HG02759 (cell line): ENCODE measurements at regions not wholly inside any gene's neighbourhood (a gene's known extent, or its start where the extent isn't known, plus 50 kb on each side); places are given as distances from the start of the nearest gene placed in this dataset.
"Not testable (repeated sequence)": the region's sequence is repeated elsewhere in the genome, so short reads cannot be mapped to it uniquely, and the experiment has no call there.

Experiments
- ATAC-seq: cut with Tn5 transposase; IDR thresholded peaks from one replicate; pipeline ENCODE4 v1.9.1; 2021; ENCODE audit warnings: mild to moderate bottlenecking, moderate library complexity; ENCODE audit not compliant: unreplicated experiment

- no peak for ATAC-seq
Measured at GRCh38 chr7:130845581-130846085, 111.6 kb upstream of the KLF14 start.

DNA sequence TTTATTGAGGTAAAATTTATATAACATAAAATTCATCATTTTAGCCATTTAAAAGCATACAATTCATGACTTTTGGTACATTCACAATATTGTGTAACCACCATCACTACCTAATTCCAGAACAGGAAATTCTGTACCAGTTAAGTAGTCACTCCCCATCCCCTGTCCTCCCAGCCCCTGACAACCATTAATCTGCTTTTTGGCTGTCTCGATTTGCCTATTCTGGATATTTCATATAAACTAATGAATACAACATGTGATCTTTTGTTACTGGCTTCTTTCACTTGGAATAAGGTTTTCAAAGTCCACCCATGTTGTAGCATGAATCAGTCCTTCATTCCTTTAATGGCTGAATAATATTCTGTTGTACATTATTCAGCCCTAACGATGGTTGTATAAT is 115.6 kb upstream of the KLF14 start:
- ATAC-seq, result no peak

- no peak for ATAC-seq
Measured at GRCh38 chr7:130850956-130851355, 116.9 kb upstream of the KLF14 start.

- no peak for ATAC-seq
Measured at GRCh38 chr7:130852867-130853266, 118.9 kb upstream of the KLF14 start.

DNA sequence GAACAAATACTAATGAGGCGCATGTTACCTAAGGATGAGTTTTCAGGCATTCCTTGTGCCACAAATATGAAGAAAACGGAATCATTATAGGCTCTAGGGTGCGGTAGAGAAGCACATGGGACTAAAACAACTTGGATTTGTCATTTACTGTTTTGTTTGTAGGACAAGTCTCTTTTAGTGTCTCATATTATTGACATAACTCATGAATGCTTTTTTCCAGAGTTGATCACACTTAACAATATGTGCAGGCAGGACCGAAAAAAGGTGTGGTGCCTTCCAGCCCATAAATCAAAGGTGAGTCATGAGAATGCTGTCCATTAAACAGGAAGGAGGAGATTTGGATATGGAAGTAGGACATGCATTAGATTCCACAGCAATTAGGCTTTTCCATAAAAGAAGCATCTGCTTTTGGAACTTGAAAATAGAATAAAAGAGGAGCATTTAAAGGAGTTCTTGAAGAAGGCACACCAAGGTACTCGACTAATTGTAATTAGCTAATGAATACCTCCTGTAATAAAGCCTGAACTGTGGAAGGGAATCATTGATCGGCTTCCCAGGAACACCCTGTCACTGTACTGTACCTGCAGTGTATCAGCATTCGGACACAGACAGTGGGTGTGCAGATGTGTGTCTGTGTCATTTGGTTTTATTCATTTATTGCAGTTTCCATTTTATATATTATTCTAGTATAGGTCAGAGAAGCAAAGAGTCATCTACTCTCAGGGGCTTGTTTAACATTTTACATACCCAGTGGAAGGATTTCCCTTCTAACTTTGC is 119.7 kb upstream of the KLF14 start:
- ATAC-seq, result no peak

DNA sequence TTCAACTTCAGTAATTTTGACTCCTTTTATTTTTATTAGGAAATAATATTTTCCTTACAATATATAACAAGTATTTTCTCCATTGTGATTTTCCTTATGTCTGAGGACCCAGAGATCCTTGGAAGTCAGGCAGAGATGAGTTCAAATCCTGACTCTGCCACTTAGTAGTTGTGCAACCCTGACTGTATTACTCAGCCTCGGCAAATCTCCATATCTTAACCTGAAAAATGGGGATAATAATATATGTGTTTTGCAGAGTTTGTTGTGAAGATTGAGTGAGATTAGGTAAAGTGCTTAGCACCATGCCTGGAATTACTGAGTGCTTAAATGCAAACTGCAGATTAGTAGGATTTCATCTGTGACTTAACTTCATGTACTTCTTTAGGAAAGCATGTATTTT is 120.5 kb upstream of the KLF14 start:
- no peak for ATAC-seq

- no peak for ATAC-seq
Measured at GRCh38 chr7:130856866-130857265, 122.9 kb upstream of the KLF14 start.

DNA sequence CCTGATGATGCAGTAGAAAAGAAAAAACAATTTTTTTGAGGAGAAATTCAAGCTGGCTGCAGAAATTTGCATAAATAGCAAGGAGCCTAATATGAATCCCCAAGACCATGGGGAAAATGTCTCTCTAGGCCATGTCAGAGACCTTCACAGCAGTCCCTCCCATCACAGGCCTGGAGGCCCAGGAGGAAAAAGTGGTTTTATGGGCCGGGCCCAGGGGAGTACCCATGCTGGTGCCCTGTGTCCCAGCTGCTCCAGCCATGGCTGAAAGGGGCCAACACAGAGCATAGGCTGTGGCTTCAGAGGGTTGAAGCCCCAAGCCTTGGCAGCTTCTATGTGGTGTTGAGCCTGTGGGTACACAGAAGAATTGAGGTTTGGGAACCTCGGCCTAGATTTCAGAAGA is 126.8 kb upstream of the KLF14 start:
- ATAC-seq, result not testable (repeated sequence)

- ATAC-seq, result no peak
Measured at GRCh38 chr7:130865408-130866236, 131.6 kb upstream of the KLF14 start.

DNA sequence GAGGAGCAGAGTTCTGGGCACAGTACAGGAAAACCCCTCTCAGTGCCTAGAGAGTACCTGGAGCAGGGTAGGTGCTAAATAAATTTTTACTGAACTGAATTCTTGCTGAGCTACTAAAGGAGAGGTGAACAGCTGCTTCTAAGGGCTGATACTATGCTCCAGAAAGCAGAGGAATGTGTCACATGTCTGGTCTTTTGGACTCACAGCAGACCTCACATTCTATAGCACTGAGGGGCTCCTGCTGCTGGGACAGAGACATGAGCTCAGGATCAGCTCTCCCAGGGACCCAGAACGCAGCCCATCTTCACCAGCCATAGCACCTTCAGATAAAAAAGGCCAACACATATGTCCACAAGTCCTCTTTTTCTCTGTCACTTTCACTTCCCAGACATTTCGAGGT is 133.0 kb upstream of the KLF14 start:
- ATAC-seq, result no peak

DNA sequence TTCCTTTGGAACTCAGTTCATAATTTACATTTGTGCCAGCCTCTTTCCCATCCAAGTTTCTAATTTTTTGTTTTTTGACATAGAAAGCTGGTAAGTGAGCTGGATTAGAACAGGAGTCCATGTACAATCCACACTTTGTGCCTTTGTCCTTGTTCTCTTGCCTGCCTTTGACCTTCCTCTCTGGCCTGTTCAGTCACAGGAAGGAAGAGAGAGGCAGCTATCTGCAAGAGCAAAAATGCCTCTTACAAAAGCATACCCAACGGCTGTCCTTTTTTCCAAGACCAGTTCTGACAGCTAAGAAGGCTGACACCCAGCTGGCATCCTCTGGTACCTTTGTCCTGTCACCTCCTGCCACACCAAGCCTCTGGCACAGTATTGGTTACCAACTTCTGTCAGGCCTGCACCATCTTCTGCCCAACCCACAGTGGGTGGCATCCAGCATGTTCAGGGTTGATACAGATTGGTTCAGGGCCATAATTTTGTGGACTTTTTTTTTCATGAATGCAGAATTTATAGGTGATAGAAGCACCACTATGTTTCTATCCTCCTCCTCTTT is 133.7 kb upstream of the KLF14 start:
- no peak for ATAC-seq

GRCh38 chr7:130868139-130868538 is 134.1 kb upstream of the KLF14 start:
- no peak for ATAC-seq

DNA sequence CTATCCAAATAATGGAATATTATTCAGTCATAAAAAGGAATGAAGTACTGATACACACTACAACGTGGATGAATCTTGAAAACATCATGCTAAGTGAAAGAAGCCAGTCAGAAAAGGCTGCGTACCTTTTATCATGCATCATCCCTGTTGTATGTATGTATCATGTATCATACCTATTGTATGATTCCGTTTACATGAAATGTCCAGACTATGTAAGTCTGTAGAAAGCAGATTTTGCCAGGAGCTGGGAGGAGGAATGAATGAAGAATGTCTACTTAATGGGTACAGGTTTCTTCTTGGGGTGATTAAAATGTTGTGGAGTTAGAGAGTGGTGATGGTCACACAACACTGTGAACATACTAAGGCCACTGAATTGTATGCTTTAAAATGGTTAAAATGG is 135.9 kb upstream of the KLF14 start:
- ATAC-seq, result no peak

DNA sequence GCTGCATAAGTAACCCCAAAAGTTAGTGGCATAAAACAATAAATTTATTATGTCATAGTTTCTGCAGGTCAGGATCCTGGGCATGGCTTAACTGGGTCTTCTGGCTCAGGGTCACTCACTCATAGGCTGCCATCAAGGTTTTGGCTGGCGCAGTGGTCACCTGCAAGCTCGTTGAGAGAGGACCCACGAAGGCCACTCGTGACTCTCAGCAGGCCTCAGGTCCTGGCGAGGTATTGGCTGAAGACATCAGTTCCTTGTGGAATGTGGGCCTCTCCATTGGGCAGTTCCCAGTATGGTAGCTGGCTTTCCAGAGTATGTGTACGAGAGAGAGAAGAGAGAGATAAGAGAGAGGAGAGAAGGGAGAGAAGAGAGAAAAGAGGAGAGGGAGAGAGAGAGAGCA is 138.3 kb upstream of the KLF14 start:
- no peak for ATAC-seq

DNA sequence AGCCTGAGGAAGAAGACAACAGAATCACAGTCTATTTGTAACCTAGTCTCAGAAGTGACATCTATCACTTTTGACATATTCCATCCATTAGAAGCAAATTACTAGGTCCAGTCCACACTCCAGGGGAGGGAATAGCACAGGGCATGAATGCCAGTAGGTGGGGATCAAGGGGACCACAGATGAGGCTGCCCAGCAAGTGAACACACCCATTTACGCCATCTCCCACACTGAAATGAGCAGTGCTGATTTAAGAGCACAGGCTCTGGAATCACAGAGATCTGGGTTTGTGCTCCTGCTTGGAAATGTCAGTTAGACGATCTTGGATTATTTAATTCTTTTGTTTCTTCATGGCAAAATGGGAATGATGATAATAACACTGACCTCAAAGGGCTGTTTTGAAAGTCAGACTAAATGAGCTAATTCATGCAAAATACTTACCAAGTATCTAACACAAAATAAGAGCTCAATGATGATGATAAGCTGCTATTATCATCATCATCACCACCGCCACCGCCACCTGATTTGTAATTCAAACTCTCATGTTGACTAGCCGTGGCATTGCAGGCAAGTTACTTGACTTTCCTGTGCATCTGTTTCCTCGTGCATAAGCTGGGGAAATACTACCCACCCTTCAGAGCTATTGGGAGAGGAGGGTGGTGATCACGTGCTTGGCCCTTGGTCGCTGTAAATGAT is 138.9 kb upstream of the KLF14 start:
- no peak for ATAC-seq

- ATAC-seq, result no peak
Measured at GRCh38 chr7:130874071-130874915, 140.3 kb upstream of the KLF14 start.

GRCh38 chr7:130875265-130875741 is 141.3 kb upstream of the KLF14 start:
- ATAC-seq, result peak; percentile 57

GRCh38 chr7:130875901-130876300 is 141.9 kb upstream of the KLF14 start:
- ATAC-seq, result no peak

- no peak for ATAC-seq
Measured at GRCh38 chr7:130877236-130877990, 143.4 kb upstream of the KLF14 start.

DNA sequence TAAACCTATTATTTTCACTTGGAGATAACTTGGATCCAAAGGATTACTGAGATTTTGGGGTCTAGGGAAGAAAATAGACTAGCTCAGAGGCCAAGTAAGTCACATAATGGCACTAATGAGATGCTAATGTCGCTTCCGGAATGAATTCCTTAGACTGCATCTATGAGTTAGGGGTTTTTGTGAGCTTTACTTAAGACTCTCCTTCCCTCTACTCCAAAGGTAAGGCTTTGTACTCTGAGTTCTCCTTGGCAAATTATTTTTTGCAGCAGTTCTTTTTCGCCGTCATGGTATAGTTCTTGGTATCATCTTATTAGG is 143.9 kb upstream of the KLF14 start:
- no peak for ATAC-seq
